HAP-1 (cell line): ENCODE measurements at regions not wholly inside any gene's neighbourhood (a gene's known extent, or its start where the extent isn't known, plus 50 kb on each side); places are given as distances from the start of the nearest gene placed in this dataset.

Experiments used
- DNase-seq, 2 experiments: peaks; one replicate each; pipeline ENCODE4 v3.0.0-alpha.2; 2016 to 2020; ENCODE audit warnings: low spot score in 2 of 2
- H3K27me3 ChIP-seq: fragments of 250-450 bp; sonication (Bioruptor Pico); 2 replicates; pipeline ENCODE4 v1.5.1; 2020; ENCODE audit warnings: low read depth, mild to moderate bottlenecking, moderate library complexity
- H3K36me3 ChIP-seq: fragments of 250-450 bp; sonication (Bioruptor Pico); replicated peaks from 2 replicates; pipeline ENCODE4 v1.5.1; 2020; ENCODE audit warnings: mild to moderate bottlenecking
- H3K4me1 ChIP-seq: fragments of 250-450 bp; sonication (Bioruptor Pico); 2 replicates; pipeline ENCODE4 v1.5.1; 2020; ENCODE audit warnings: mild to moderate bottlenecking
- H3K4me3 ChIP-seq: fragments of 250-450 bp; sonication (Bioruptor Pico); 2 replicates; pipeline ENCODE4 v1.5.1; 2020; ENCODE audit warnings: mild to moderate bottlenecking, moderate library complexity
- H3K9me3 ChIP-seq: fragments of 250-450 bp; sonication (Bioruptor Pico); 2 replicates; pipeline ENCODE4 v1.5.1; 2020; ENCODE audit warnings: mild to moderate bottlenecking, moderate library complexity
- in situ Hi-C: fragments of 300-500 bp; cut with MboI; formaldehyde crosslinking; loops from 3 replicates; pipeline ENCODE4 v1.14.3; 2020; ENCODE audit warnings: low sequenced_read_pairs, inconsistent platforms, mixed read lengths

- Histone ChIP-seq H3K9me3 (no peaks in the 10 kb centered on the region), H3K36me3 (no peaks in the 10 kb centered on the region), H3K27me3 (no peaks in the 10 kb centered on the region), H3K4me3 (no peak overlapping the region), H3K4me1 (no peaks in the 10 kb centered on the region)
- no peak for DNase-seq
- in situ Hi-C loops, result no loop called here
Observed at GRCh38 chr12:5374713-5375112, 57.2 kb upstream of the NTF3 start.

DNA sequence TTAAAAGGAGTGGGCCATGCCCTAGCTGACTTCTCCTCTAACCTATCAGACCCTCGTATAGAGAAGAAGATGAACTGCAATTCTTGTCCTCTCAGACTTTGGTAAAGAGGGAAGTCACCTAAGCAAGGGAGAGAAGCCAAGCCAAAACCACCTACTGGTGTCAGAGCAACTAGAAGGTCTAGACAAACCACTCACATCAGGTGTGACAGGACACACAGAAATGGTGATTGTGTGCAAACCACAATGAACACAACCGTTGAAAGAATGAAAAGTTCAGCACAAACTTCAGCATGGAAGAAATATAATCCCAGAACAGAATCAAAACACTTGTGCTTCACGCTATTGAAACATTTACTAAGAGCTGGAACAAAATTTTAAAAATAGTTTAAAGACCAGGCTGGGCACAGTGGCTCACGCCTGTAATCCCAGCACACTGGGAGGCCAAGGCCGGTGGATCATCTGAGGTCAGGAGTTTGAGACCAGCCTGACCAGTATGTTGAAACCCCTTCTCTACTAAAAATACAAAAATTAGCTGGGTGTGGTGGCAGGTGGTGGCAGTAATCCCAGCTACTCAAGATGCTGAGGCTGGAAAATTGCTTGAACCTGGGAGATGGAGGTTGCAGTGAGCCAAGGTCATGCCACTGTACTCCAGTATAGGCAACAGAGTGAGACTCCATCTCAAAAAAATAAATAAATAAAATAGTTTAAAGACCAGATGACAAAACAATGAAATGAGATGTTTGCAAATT, 56.2 kb upstream of the NTF3 start:
- Histone ChIP-seq H3K4me1 (no peaks in the 10 kb centered on the region), H3K27me3 (no peaks in the 10 kb centered on the region), H3K4me3 (no peak overlapping the region), H3K36me3 (no peaks in the 10 kb centered on the region), H3K9me3 (no peaks in the 10 kb centered on the region)
- no peak for DNase-seq
- in situ Hi-C loops, result no loop called here

- H3K9me3 ChIP-seq, result no peaks in the 10 kb centered on the region
- in situ Hi-C loops, result no loop called here
- no peak overlapping the region for H3K4me3 ChIP-seq
- no peaks in the 10 kb centered on the region for H3K4me1 ChIP-seq
- no peaks in the 10 kb centered on the region for H3K27me3 ChIP-seq
- no peak for DNase-seq
- no peaks in the 10 kb centered on the region for H3K36me3 ChIP-seq
Observed at GRCh38 chr12:5376591-5377207, 55.2 kb upstream of the NTF3 start.

- Histone ChIP-seq H3K36me3 (no peaks in the 10 kb centered on the region), H3K4me3 (no peak overlapping the region), H3K27me3 (no peaks in the 10 kb centered on the region), H3K4me1 (no peaks in the 10 kb centered on the region), H3K9me3 (no peaks in the 10 kb centered on the region)
- in situ Hi-C loops, result no loop called here
- no peak for DNase-seq
Observed at GRCh38 chr12:5377997-5378592, 53.8 kb upstream of the NTF3 start.

DNA sequence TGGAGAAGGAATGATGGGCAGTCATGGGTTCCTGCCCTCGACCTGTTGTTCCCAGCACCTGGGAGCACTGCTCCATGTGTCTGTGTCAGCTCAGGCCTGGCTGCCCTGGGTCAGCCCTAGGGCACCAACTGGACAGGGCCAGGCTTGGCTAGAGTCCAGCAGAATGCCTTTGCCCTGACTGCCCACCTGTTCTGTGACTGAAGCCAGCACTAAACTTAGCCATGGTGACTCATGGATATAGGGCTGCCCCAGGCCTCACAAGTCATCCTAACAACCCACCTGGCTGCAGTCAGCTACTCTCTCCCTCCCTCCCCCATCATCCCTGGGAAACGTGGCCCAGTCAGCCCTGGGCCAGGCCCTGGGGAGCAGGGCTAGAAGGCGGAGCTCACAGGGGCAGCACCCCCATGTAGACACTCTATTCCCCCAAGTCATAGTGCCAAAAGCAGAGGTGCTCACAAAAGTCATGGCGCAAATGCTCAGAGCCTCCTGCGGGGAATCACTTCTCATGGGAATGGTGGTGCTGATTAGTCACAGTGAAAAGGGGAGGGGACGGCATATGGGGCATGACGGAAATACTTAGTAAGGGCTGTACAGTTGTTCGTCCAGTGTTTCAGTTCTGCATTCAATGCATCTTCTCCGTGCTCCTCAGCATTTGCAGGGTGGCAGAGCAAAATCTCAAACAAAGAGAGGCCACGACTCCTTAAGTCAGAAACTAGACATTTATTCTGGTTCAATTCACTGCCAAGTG, 52.0 kb upstream of the NTF3 start:
- DNase-seq, result no peak
- no peaks in the 10 kb centered on the region for H3K9me3 ChIP-seq
- H3K4me3 ChIP-seq, result no peak overlapping the region
- H3K4me1 ChIP-seq, result no peaks in the 10 kb centered on the region
- in situ Hi-C loops, result no loop called here
- no peaks in the 10 kb centered on the region for H3K36me3 ChIP-seq
- H3K27me3 ChIP-seq, result no peaks in the 10 kb centered on the region
